ENCODE measurements at regions not wholly inside any gene's neighbourhood (a gene's known extent, or its start where the extent isn't known, plus 50 kb on each side); places are given as distances from the start of the nearest gene placed in this dataset.
"Not testable (repeated sequence)": the region's sequence is repeated elsewhere in the genome, so short reads cannot be mapped to it uniquely, and the experiment has no call there.

DNA sequence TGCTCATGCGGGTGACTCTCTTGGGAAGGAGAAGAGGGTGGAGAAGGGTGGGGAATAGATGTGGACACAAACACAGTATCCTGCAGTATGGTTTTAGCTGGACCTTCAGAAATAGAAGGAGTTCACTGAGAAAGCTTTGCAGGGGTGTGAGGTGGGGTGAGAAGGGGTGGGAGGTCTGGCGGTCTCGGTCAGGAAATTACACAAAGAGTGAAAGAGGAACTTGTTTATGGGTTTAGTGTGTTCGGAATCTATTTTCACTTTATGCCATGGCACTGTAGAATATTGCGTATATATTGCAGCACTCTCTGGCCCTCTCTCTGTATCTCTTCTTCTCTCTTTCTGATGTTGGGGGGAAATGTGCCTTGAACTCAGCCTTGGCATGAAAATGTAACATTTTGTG, 148.2 kb upstream of the GOT2 start:
- H3K79me2 ChIP-seq (ENCODE audit: insufficient read depth): no peaks in the 10 kb centered on the region
- H3K4me2 ChIP-seq: no peak overlapping the region
- H3K9me3 ChIP-seq: no peaks in the 10 kb centered on the region
- no peaks in the 10 kb centered on the region for H3K27me3 ChIP-seq (ENCODE audit: insufficient read depth)
- no peaks in the 10 kb centered on the region for H3K4me1 ChIP-seq (ENCODE audit: control insufficient read depth in 1 of 2, insufficient read depth in 2 of 2, low read depth in 1 of 2, low read length in 1 of 2)
- H3F3A ChIP-seq (replicated peaks; ENCODE audit: insufficient read depth): no peaks in the 10 kb centered on the region
- no peaks in the 10 kb centered on the region for H4K20me1 ChIP-seq (ENCODE audit: insufficient read depth)
- no peak overlapping the region for H3K9ac ChIP-seq
- H3K27ac ChIP-seq (ENCODE audit: low read depth in 2 of 2, low read length in 1 of 2): no peak overlapping the region
- H3K4me3 ChIP-seq (ENCODE audit: low read depth in 2 of 2, low read length in 1 of 2): no peak overlapping the region
- no peak for DNase-seq
- ChIA-PET POLR2A (no interaction called here), CTCF (interaction anchor here (2.9 kb wide), 1 partner anchor 39 kb away, joined by 10 read pairs; no protein-coding TSS in a partner anchor)
- no peak overlapping the region for H2AFZ ChIP-seq (ENCODE audit: low read depth)
- 56% methylated on average over 5 of the region's 5 CpGs for WGBS (ENCODE audit: low lambda C conversion rate)
- no peaks in the 10 kb centered on the region for H3K9me2 ChIP-seq
- no peaks in the 10 kb centered on the region for H3K36me3 ChIP-seq (replicated peaks in 1 of 2; ENCODE audit: control insufficient read depth in 1 of 2, insufficient read depth in 2 of 2, low read length in 1 of 2)
- TF ChIP-seq, protein P1, sequence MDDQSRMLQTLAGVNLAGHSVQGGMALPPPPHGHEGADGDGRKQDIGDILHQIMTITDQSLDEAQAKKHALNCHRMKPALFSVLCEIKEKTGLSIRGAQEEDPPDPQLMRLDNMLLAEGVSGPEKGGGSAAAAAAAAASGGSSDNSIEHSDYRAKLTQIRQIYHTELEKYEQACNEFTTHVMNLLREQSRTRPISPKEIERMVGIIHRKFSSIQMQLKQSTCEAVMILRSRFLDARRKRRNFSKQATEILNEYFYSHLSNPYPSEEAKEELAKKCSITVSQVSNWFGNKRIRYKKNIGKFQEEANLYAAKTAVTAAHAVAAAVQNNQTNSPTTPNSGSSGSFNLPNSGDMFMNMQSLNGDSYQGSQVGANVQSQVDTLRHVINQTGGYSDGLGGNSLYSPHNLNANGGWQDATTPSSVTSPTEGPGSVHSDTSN (IDR thresholded peaks at IDR 0.05): no peak
- TF ChIP-seq, protein P2, sequence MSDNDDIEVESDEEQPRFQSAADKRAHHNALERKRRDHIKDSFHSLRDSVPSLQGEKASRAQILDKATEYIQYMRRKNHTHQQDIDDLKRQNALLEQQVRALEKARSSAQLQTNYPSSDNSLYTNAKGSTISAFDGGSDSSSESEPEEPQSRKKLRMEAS (IDR thresholded peaks at IDR 0.05; ENCODE audit: low read depth): no peak
- TF ChIP-seq FOXM1 (IDR thresholded peaks at IDR 0.05; ENCODE audit: low read depth) (no peak), RFX5 (IDR thresholded peaks at IDR 0.05; ENCODE audit: low read length) (no peak), MXI1 (IDR thresholded peaks at IDR 0.05; ENCODE audit: low read depth, low read length) (no peak)
- TF ChIP-seq, protein P3, sequence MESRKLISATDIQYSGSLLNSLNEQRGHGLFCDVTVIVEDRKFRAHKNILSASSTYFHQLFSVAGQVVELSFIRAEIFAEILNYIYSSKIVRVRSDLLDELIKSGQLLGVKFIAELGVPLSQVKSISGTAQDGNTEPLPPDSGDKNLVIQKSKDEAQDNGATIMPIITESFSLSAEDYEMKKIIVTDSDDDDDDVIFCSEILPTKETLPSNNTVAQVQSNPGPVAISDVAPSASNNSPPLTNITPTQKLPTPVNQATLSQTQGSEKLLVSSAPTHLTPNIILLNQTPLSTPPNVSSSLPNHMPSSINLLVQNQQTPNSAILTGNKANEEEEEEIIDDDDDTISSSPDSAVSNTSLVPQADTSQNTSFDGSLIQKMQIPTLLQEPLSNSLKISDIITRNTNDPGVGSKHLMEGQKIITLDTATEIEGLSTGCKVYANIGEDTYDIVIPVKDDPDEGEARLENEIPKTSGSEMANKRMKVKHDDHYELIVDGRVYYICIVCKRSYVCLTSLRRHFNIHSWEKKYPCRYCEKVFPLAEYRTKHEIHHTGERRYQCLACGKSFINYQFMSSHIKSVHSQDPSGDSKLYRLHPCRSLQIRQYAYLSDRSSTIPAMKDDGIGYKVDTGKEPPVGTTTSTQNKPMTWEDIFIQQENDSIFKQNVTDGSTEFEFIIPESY (IDR thresholded peaks at IDR 0.05; ENCODE audit: borderline replicate concordance, low read depth): no peak

DNA sequence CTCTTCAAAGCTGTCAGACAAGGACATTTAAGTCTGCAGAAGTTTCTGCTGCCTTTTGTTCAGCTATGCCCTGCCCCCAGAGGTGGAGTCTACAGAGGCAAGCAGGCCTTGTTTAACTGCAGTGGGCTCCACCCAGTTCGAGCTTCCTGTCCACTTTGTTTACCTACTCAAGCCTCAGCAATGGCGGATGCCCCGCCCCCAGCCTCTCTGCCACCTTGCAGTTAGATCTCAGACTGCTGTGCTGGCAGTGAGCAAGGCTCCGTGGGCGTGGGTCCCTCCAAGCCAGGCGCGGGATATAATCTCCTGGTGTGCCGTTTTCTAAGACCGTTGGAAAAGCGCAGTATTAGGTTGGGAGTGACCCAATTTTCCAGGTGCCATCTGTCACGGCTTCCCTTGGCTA, 144.5 kb upstream of the GOT2 start:
- DNase-seq; H4K20me1 ChIP-seq (ENCODE audit: insufficient read depth); H3K27ac ChIP-seq (ENCODE audit: low read depth in 2 of 2, low read length in 1 of 2); H3K4me2 ChIP-seq; H3F3A ChIP-seq (replicated peaks; ENCODE audit: insufficient read depth); H2AFZ ChIP-seq (ENCODE audit: low read depth); H3K4me3 ChIP-seq (ENCODE audit: low read depth in 2 of 2, low read length in 1 of 2); H3K79me2 ChIP-seq (ENCODE audit: insufficient read depth); H3K9ac ChIP-seq; H3K4me1 ChIP-seq (ENCODE audit: control insufficient read depth in 1 of 2, insufficient read depth in 2 of 2, low read depth in 1 of 2, low read length in 1 of 2); H3K9me2 ChIP-seq; POLR2A ChIA-PET; H3K36me3 ChIP-seq (replicated peaks in 1 of 2; ENCODE audit: control insufficient read depth in 1 of 2, insufficient read depth in 2 of 2, low read length in 1 of 2); H3K9me3 ChIP-seq; CTCF ChIA-PET; H3K27me3 ChIP-seq (ENCODE audit: insufficient read depth): not testable (repeated sequence)
- 29% methylated on average over 9 of the region's 11 CpGs for WGBS (ENCODE audit: low lambda C conversion rate)

DNA sequence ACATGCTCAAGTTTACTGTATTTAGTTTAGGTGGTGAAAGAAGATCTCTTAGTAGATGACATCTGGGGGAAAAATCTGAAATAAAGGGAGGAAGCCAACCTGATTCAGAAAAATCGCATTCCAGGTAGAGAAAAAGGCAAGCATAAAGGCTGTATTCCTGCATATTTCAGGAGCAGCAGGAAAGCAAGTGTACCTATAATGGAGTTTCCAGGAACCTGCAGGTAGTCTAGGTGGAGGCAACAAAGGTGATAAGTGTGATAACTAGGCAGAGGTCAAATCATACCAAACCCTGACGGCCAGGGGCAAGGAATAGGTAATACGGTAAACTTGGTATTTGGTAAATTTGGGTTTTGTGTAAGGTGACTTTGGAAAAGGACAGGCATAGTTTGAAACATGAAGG, 132.8 kb upstream of the GOT2 start:
- H3F3A ChIP-seq (replicated peaks; ENCODE audit: insufficient read depth): no peaks in the 10 kb centered on the region
- ChIA-PET POLR2A (no interaction called here), CTCF (no interaction called here)
- H3K27ac ChIP-seq (ENCODE audit: low read depth in 2 of 2, low read length in 1 of 2): no peak overlapping the region
- no peaks in the 10 kb centered on the region for H4K20me1 ChIP-seq (ENCODE audit: insufficient read depth)
- H3K9me3 ChIP-seq: no peaks in the 10 kb centered on the region
- H3K4me3 ChIP-seq (ENCODE audit: low read depth in 2 of 2, low read length in 1 of 2): no peak overlapping the region
- peaks cover 0 to 3% of the 10 kb centered on the region in 2 experiments; a peak in 1 of 4 replicates for H3K4me1 ChIP-seq (ENCODE audit: control insufficient read depth in 1 of 2, insufficient read depth in 2 of 2, low read depth in 1 of 2, low read length in 1 of 2)
- H3K4me2 ChIP-seq: no peak overlapping the region
- no peaks in the 10 kb centered on the region for H3K27me3 ChIP-seq (ENCODE audit: insufficient read depth)
- no peak for DNase-seq
- no peak overlapping the region for H2AFZ ChIP-seq (ENCODE audit: low read depth)
- no peaks in the 10 kb centered on the region for H3K9me2 ChIP-seq
- no peaks in the 10 kb centered on the region for H3K36me3 ChIP-seq (replicated peaks in 1 of 2; ENCODE audit: control insufficient read depth in 1 of 2, insufficient read depth in 2 of 2, low read length in 1 of 2)
- H3K79me2 ChIP-seq (ENCODE audit: insufficient read depth): no peaks in the 10 kb centered on the region
- H3K9ac ChIP-seq: no peak overlapping the region
- 41% methylated on average over 3 of the region's 3 CpGs for WGBS (ENCODE audit: low lambda C conversion rate)
- TF ChIP-seq SIN3A (IDR thresholded peaks at IDR 0.05; ENCODE audit: borderline replicate concordance, low read depth, low read length): no peak
- TF ChIP-seq, protein P2 (IDR thresholded peaks at IDR 0.05; ENCODE audit: low read depth): no peak
- no peak for TF ChIP-seq RAD21 (IDR thresholded peaks at IDR 0.05; ENCODE audit: low read length)
- no peak for TF ChIP-seq RFX5 (IDR thresholded peaks at IDR 0.05; ENCODE audit: low read length)
- TF ChIP-seq, protein P4, sequence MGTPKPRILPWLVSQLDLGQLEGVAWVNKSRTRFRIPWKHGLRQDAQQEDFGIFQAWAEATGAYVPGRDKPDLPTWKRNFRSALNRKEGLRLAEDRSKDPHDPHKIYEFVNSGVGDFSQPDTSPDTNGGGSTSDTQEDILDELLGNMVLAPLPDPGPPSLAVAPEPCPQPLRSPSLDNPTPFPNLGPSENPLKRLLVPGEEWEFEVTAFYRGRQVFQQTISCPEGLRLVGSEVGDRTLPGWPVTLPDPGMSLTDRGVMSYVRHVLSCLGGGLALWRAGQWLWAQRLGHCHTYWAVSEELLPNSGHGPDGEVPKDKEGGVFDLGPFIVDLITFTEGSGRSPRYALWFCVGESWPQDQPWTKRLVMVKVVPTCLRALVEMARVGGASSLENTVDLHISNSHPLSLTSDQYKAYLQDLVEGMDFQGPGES (IDR thresholded peaks at IDR 0.05; ENCODE audit: low read depth, low read length): no peak
- TF ChIP-seq TCF12 (IDR thresholded peaks at IDR 0.05): no peak
- TF ChIP-seq GABPA (IDR thresholded peaks at IDR 0.05; ENCODE audit: low read depth): no peak
- TF ChIP-seq, protein P5, sequence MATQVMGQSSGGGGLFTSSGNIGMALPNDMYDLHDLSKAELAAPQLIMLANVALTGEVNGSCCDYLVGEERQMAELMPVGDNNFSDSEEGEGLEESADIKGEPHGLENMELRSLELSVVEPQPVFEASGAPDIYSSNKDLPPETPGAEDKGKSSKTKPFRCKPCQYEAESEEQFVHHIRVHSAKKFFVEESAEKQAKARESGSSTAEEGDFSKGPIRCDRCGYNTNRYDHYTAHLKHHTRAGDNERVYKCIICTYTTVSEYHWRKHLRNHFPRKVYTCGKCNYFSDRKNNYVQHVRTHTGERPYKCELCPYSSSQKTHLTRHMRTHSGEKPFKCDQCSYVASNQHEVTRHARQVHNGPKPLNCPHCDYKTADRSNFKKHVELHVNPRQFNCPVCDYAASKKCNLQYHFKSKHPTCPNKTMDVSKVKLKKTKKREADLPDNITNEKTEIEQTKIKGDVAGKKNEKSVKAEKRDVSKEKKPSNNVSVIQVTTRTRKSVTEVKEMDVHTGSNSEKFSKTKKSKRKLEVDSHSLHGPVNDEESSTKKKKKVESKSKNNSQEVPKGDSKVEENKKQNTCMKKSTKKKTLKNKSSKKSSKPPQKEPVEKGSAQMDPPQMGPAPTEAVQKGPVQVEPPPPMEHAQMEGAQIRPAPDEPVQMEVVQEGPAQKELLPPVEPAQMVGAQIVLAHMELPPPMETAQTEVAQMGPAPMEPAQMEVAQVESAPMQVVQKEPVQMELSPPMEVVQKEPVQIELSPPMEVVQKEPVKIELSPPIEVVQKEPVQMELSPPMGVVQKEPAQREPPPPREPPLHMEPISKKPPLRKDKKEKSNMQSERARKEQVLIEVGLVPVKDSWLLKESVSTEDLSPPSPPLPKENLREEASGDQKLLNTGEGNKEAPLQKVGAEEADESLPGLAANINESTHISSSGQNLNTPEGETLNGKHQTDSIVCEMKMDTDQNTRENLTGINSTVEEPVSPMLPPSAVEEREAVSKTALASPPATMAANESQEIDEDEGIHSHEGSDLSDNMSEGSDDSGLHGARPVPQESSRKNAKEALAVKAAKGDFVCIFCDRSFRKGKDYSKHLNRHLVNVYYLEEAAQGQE (IDR thresholded peaks at IDR 0.05; ENCODE audit: low read depth, low read length): no peak
- no peak for TF ChIP-seq MXI1 (IDR thresholded peaks at IDR 0.05; ENCODE audit: low read depth, low read length)

Data from SK-N-SH (cell line).